CD4-positive, CD25-positive, alpha-beta regulatory T cell (primary cell): ENCODE measurements at regions not wholly inside any gene's neighbourhood (a gene's known extent, or its start where the extent isn't known, plus 50 kb on each side); places are given as distances from the start of the nearest gene placed in this dataset.
"Not testable (repeated sequence)": the region's sequence is repeated elsewhere in the genome, so short reads cannot be mapped to it uniquely, and the experiment has no call there.

Experiments
- ATAC-seq, 2 donors: fragments of 150-1000 bp; cut with Tn5 transposase; one replicate each; pipeline ENCODE4 v1.10.0; 2021; ENCODE audit warnings: low read depth in 2 of 2, moderate number of reproducible peaks in 2 of 2, moderate library complexity in 1 of 2
- DNase-seq, 3 donors: peaks; one replicate each; pipeline versions ENCODE4 v3.0.0 to v3.0.0-alpha.2; 2012 to 2022; ENCODE audit warnings: mixed read lengths in 1 of 3
- H3K27ac ChIP-seq: one replicate; pipeline ENCODE4 v1.7.0; 2013; ENCODE audit warnings: mild to moderate bottlenecking, low read length; ENCODE audit not compliant: insufficient read depth, poor library complexity, severe bottlenecking
- H3K27me3 ChIP-seq: one replicate; pipeline ENCODE4 v1.7.0; 2013; ENCODE audit warnings: low read length; ENCODE audit not compliant: control insufficient read depth, insufficient read depth
- H3K36me3 ChIP-seq: one replicate; pipeline ENCODE4 v1.7.0; 2013; ENCODE audit warnings: mild to moderate bottlenecking, low read length, moderate library complexity; ENCODE audit not compliant: control insufficient read depth, insufficient read depth
- H3K4me1 ChIP-seq: 2 replicates; pipeline ENCODE4 v1.7.0; 2013; ENCODE audit warnings: mild to moderate bottlenecking, low read length; ENCODE audit not compliant: insufficient read depth, control insufficient read depth, poor library complexity, severe bottlenecking
- H3K4me3 ChIP-seq: one replicate; pipeline ENCODE4 v1.7.0; 2013; ENCODE audit warnings: low read depth, mild to moderate bottlenecking, low read length, moderate library complexity
- H3K9me3 ChIP-seq, 2 experiments: 1 replicate in 1 of 2; 2 replicates in 1 of 2; pipeline ENCODE4 v1.7.0; 2013; ENCODE audit warnings: low read length in 2 of 2, mild to moderate bottlenecking in 1 of 2, moderate library complexity in 1 of 2; ENCODE audit not compliant: control insufficient read depth in 2 of 2
- H3K27ac Mint-ChIP-seq, 3 donors: one replicate each; pipeline ENCODE4 v1.8.0; 2020 to 2022; ENCODE audit warnings: mild to moderate bottlenecking in 3 of 3, mixed read lengths in 3 of 3, moderate library complexity in 2 of 3
- H3K27me3 Mint-ChIP-seq: one replicate; pipeline ENCODE4 v1.8.0; 2022; ENCODE audit warnings: mild to moderate bottlenecking, mixed read lengths
- H3K36me3 Mint-ChIP-seq: one replicate; pipeline ENCODE4 v1.8.0; 2020; ENCODE audit warnings: mixed read lengths
- H3K4me1 Mint-ChIP-seq, 4 donors: one replicate each; pipeline ENCODE4 v1.8.0; 2020 to 2022; ENCODE audit warnings: mixed read lengths in 4 of 4, mild to moderate bottlenecking in 1 of 4
- H3K4me3 Mint-ChIP-seq, 4 donors: one replicate each; pipeline ENCODE4 v1.8.0; 2020 to 2022; ENCODE audit warnings: mild to moderate bottlenecking in 4 of 4, mixed read lengths in 4 of 4, moderate library complexity in 3 of 4
- H3K9me3 Mint-ChIP-seq, 7 donors: one replicate each; pipeline ENCODE4 v1.8.0; 2020 to 2022; ENCODE audit warnings: mixed read lengths in 7 of 7, mild to moderate bottlenecking in 3 of 7, moderate library complexity in 2 of 7

- no peaks in the 10 kb centered on the region for H3K9me3 Mint-ChIP-seq
- no peaks in the 10 kb centered on the region for H3K36me3 Mint-ChIP-seq
These were observed 668.0 kb upstream of the LCORL start for GRCh38 chr4:18689308-18690115.

DNA sequence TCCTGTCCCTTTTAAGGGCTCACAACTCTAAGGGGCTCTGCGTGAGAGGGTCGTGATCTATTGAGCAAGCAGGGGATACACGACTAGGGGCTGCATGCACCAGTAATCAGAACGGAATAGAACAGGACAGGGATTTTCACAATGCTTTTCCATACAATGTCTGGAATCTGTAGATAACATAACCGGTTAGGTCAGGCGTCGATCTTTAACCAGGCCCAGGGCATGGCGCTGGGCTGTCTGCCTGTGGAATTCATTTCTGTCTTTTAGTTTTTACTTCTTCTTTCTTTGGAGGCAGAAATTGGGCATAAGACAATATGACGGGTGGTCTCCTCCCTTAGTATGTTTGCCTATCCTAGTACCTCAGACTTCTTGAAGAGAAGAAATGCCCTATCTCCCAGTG, 666.8 kb upstream of the LCORL start:
- H3K27ac Mint-ChIP-seq, H3K27me3 ChIP-seq, H3K36me3 Mint-ChIP-seq, H3K4me3 ChIP-seq, ATAC-seq, H3K9me3 ChIP-seq, H3K4me1 Mint-ChIP-seq, H3K9me3 Mint-ChIP-seq, H3K36me3 ChIP-seq, H3K27ac ChIP-seq, H3K4me3 Mint-ChIP-seq, H3K4me1 ChIP-seq, DNase-seq, H3K27me3 Mint-ChIP-seq: not testable (repeated sequence)

More at GRCh38 chr4:18689308-18690115, 668.0 kb upstream of the LCORL start:
- Mint-ChIP-seq H3K4me3 (no peak overlapping the region), H3K4me1 (no peaks in the 10 kb centered on the region), H3K27me3 (no peaks in the 10 kb centered on the region), H3K27ac (no peak overlapping the region)
- Histone ChIP-seq H3K9me3 (no peaks in the 10 kb centered on the region), H3K27ac (no peak overlapping the region), H3K36me3 (no peaks in the 10 kb centered on the region), H3K4me1 (no peaks in the 10 kb centered on the region), H3K4me3 (no peak overlapping the region), H3K27me3 (no peaks in the 10 kb centered on the region)
- ATAC-seq (no peak), DNase-seq (peak in 2 of 3 donors; percentile 18 to 47)

- ATAC-seq = no peak
These were observed 664.9 kb upstream of the LCORL start for GRCh38 chr4:18686338-18687037.

DNA sequence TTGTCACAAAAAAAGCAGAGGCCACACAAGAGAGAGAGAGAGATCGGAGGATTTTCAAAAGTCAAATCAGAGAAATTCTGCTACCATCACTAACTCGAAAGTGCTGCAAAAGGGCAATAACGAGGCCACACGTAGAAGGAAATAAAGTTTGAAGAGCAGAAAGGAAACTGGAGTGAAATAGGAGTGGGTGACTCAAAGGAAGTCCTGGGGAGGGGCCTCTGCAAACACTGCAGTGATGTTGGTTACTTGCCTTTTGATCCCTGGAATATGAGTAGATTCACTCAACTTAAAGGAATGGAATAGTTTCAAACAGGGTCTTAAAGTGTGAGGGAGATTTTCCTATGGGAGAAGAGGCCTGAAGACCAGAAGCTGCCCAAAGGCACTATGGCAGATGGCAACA, 663.4 kb upstream of the LCORL start:
- Histone ChIP-seq H3K27ac (no peak overlapping the region), H3K36me3 (no peaks in the 10 kb centered on the region), H3K27me3 (no peaks in the 10 kb centered on the region), H3K4me3 (no peak overlapping the region), H3K9me3 (no peaks in the 10 kb centered on the region), H3K4me1 (no peaks in the 10 kb centered on the region)
- H3K36me3 Mint-ChIP-seq = no peaks in the 10 kb centered on the region
- DNase-seq = no peak
- H3K9me3 Mint-ChIP-seq = no peaks in the 10 kb centered on the region
- no peaks in the 10 kb centered on the region for H3K4me1 Mint-ChIP-seq
- H3K27ac Mint-ChIP-seq = no peak overlapping the region
- ATAC-seq = no peak
- H3K4me3 Mint-ChIP-seq = no peak overlapping the region
- no peaks in the 10 kb centered on the region for H3K27me3 Mint-ChIP-seq

More at GRCh38 chr4:18686338-18687037, 664.9 kb upstream of the LCORL start:
- no peaks in the 10 kb centered on the region for H3K36me3 Mint-ChIP-seq
- Histone ChIP-seq H3K4me3 (no peak overlapping the region), H3K4me1 (no peaks in the 10 kb centered on the region), H3K27me3 (no peaks in the 10 kb centered on the region), H3K27ac (no peak overlapping the region), H3K9me3 (no peaks in the 10 kb centered on the region), H3K36me3 (no peaks in the 10 kb centered on the region)
- no peaks in the 10 kb centered on the region for H3K27me3 Mint-ChIP-seq
- no peak overlapping the region for H3K4me3 Mint-ChIP-seq
- no peaks in the 10 kb centered on the region for H3K9me3 Mint-ChIP-seq
- no peaks in the 10 kb centered on the region for H3K4me1 Mint-ChIP-seq
- no peak for DNase-seq
- H3K27ac Mint-ChIP-seq = no peak overlapping the region

GRCh38 chr4:18676526-18676915, 655.0 kb upstream of the LCORL start:
- Mint-ChIP-seq H3K27me3 (no peaks in the 10 kb centered on the region), H3K4me1 (no peaks in the 10 kb centered on the region), H3K36me3 (no peaks in the 10 kb centered on the region), H3K4me3 (no peak overlapping the region), H3K9me3 (no peaks in the 10 kb centered on the region), H3K27ac (no peak overlapping the region)
- no peaks in the 10 kb centered on the region for H3K4me1 ChIP-seq
- H3K27ac ChIP-seq = no peak overlapping the region
- no peak overlapping the region for H3K4me3 ChIP-seq
- H3K9me3 ChIP-seq = no peaks in the 10 kb centered on the region
- H3K36me3 ChIP-seq = no peaks in the 10 kb centered on the region
- no peak for ATAC-seq
- DNase-seq = no peak
- H3K27me3 ChIP-seq = no peaks in the 10 kb centered on the region

DNA sequence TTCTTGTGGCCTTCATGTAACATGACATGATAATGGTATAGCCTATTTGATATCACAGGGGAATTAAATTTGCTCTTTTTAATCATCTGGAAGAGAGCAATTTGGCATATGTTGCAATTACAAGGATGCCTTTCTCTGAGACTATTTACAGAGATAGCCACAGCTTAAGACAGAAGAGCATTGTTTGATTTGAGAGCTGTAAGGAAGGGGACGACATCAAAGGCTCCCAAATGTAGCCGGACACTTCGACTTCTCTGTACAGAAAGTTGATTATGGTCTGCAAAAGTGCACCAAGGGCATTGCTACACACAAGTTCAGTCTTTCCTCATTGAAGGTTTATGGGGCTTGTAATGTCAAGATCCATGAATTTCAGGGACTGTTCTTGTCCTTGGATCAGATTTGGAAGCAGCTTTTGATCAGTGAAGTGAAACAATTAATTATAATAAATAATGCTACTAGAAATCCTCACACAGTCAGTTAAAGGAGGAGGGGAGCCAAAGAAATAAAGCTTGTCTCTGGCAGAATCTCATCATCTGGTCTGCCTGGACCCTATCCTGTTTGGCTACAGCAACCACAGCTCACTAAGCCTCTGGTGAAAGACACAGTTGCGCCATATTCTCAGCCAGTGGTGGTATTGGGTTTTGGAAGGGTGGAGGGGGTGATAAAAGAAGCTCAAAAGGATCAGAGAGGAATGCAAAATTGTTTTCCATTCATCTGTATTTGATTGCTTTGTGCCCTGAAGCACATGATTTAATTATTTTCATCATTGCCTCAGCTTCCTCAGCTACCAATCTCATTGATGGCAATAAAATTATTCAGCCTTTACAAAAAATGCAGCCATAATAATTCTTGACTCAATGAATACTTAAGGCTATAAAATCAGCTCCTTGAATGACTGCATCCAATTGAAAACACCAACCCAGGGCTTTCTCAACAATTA, 654.3 kb upstream of the LCORL start:
- no peaks in the 10 kb centered on the region for H3K9me3 Mint-ChIP-seq
- Histone ChIP-seq H3K27me3 (no peaks in the 10 kb centered on the region), H3K27ac (no peak overlapping the region), H3K4me1 (no peaks in the 10 kb centered on the region), H3K4me3 (no peak overlapping the region), H3K9me3 (no peaks in the 10 kb centered on the region), H3K36me3 (no peaks in the 10 kb centered on the region)
- H3K4me1 Mint-ChIP-seq = no peaks in the 10 kb centered on the region
- H3K27me3 Mint-ChIP-seq = no peaks in the 10 kb centered on the region
- DNase-seq (no peak), ATAC-seq (no peak)
- no peak overlapping the region for H3K27ac Mint-ChIP-seq
- H3K4me3 Mint-ChIP-seq = no peak overlapping the region
- no peaks in the 10 kb centered on the region for H3K36me3 Mint-ChIP-seq

- Mint-ChIP-seq H3K27ac (no peak overlapping the region), H3K36me3 (no peaks in the 10 kb centered on the region), H3K9me3 (peaks cover 0 to 6% (median 0%) of the 10 kb centered on the region in 7 donors), H3K4me3 (no peak overlapping the region), H3K4me1 (no peaks in the 10 kb centered on the region), H3K27me3 (no peaks in the 10 kb centered on the region)
- Histone ChIP-seq H3K27me3 (no peaks in the 10 kb centered on the region), H3K4me1 (no peaks in the 10 kb centered on the region), H3K4me3 (no peak overlapping the region), H3K27ac (no peak overlapping the region), H3K9me3 (no peaks in the 10 kb centered on the region), H3K36me3 (no peaks in the 10 kb centered on the region)
- ATAC-seq (no peak), DNase-seq (no peak)
These were observed 648.5 kb upstream of the LCORL start for GRCh38 chr4:18670034-18670433.
